ENCODE measurements at regions not wholly inside any gene's neighbourhood (a gene's known extent, or its start where the extent isn't known, plus 50 kb on each side); places are given as distances from the start of the nearest gene placed in this dataset.

DNA sequence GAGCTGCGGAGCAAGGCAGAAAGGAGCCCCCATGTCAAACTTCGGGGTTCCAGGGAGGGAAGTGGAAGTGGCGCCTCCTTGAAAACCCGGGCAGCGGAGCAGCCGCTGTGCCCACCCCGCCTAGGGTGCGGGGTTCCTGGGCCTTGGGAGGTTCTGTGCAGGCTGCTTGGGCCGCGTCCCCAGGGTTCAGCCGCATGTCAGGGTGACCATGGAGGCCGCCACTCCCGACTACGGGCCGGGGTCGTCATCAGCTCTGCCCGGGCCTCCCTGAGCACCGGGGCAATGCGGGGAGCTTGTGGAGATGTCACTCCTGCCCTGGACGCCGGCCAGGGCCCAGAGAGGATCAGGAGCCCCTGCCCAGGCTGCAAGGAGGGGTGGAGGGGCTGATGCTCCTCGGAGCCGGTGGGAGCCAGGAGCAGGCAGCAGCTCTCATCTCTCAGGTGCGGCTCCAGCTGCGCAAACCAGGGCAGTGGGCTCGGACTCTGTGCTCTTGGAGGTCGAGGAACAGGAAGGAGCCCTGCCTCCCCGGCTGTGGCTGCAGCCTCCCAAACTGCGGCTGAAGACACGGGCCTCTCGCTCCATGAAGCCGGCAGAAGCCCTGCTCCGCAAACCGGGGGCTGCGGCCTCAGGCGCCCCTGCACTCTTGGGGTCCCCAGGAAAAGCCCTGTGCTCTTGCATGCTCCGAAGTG, 1286.5 kb downstream of the TMEM121 start:
- TF ChIP-seq, protein P1, sequence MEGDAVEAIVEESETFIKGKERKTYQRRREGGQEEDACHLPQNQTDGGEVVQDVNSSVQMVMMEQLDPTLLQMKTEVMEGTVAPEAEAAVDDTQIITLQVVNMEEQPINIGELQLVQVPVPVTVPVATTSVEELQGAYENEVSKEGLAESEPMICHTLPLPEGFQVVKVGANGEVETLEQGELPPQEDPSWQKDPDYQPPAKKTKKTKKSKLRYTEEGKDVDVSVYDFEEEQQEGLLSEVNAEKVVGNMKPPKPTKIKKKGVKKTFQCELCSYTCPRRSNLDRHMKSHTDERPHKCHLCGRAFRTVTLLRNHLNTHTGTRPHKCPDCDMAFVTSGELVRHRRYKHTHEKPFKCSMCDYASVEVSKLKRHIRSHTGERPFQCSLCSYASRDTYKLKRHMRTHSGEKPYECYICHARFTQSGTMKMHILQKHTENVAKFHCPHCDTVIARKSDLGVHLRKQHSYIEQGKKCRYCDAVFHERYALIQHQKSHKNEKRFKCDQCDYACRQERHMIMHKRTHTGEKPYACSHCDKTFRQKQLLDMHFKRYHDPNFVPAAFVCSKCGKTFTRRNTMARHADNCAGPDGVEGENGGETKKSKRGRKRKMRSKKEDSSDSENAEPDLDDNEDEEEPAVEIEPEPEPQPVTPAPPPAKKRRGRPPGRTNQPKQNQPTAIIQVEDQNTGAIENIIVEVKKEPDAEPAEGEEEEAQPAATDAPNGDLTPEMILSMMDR (IDR thresholded peaks at IDR 0.05) = no peak
- TF ChIP-seq POLR2A (IDR thresholded peaks at IDR 0.05) = no peak
- Histone ChIP-seq H3K27ac (no peak overlapping the region), H3K4me1 (replicated peaks in 1 of 2) (no peaks in the 10 kb centered on the region), H3K36me3 (replicated peaks in 1 of 2) (no peaks in the 10 kb centered on the region), H3K27me3 (no peaks in the 10 kb centered on the region), H3K4me3 (no peak overlapping the region), H3K9me3 (replicated peaks in 1 of 3) (no peaks in the 10 kb centered on the region)
- intact Hi-C loops (cut with DNase I) = no loop called here
- no peak for DNase-seq
- WGBS, 4 donors = 56 to 86% (median 68%) methylated on average over 4 to 37 of the region's 37 CpGs

DNA sequence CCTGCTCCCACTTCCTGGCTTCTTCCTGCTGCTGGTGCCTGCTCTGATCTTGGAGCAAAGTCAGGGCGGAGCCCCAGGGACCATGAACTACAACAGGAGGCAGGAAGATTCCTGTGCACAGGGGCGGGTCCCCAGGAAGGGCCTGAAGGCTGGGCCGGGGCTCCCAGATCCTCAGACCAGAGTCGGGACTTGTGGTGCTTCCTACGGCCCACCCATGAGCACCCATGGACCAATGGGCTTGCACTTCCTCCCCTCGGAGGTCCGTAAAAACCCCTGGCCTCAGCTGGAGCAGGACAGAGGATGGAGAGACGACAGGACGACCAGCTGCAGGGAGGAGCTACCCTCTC, 1287.1 kb downstream of the TMEM121 start:
- Histone ChIP-seq H3K27me3 (no peaks in the 10 kb centered on the region), H3K27ac (no peak overlapping the region), H3K9me3 (replicated peaks in 1 of 3) (no peaks in the 10 kb centered on the region), H3K4me3 (no peak overlapping the region), H3K36me3 (replicated peaks in 1 of 2) (no peaks in the 10 kb centered on the region), H3K4me1 (replicated peaks in 1 of 2) (no peaks in the 10 kb centered on the region)
- no peak for TF ChIP-seq POLR2A (IDR thresholded peaks at IDR 0.05)
- TF ChIP-seq, protein P1 (IDR thresholded peaks at IDR 0.05) = no peak
- DNase-seq = no peak
- WGBS, 4 donors = 59 to 80% (median 73%) methylated on average over 6 to 9 of the region's 9 CpGs
- intact Hi-C loops (cut with DNase I) = no loop called here

DNA sequence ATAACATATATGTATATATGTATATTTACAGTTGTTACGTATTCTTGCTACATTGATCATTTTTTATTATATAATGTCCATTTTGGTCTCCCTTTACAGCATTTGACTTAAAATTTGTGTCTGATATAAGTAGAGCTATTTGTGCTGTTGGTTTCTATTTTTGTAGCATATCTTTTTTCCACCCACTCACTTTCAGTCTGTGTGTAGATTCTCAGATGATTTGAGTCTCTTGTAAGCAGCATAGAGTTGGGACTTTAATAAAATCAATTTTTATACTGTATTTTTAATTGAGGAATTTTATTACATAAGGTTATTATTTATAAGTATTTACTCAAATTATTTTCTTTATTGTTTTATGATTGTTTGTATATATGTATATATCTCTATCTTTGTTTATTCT, 1293.7 kb downstream of the TMEM121 start:
- Histone ChIP-seq H3K27ac (no peak overlapping the region), H3K36me3 (replicated peaks in 1 of 2) (no peaks in the 10 kb centered on the region), H3K27me3 (no peaks in the 10 kb centered on the region), H3K9me3 (replicated peaks in 1 of 3) (no peaks in the 10 kb centered on the region), H3K4me3 (no peak overlapping the region), H3K4me1 (replicated peaks in 1 of 2) (no peaks in the 10 kb centered on the region)
- no peak for DNase-seq
- WGBS, 4 donors = 83 to 94% (median 90%) methylated on average over 1 of the region's 1 CpG
- TF ChIP-seq POLR2A (IDR thresholded peaks at IDR 0.05) = no peak
- TF ChIP-seq, protein P1 (IDR thresholded peaks at IDR 0.05) = no peak
- intact Hi-C loops (cut with DNase I) = no loop called here

DNA sequence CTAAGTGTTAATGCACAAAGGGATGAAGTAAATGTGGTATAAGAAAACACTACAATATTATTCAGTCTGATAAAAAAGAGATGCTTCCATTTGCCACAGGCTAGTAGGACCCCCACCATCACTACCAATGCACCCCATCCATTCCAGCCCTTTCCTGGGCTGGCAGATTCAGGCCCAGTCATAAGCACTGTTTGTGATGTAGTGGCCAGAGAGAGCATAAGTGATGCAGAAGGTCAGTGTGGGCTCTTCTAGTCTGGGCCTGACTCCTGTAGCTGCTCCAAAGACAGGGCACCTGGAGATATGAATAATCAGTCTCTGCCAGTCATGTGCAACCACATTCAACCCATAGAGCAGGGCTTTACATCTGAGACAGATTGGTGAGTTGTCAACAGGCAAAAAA, 1294.7 kb downstream of the TMEM121 start:
- TF ChIP-seq, protein P1 (IDR thresholded peaks at IDR 0.05) = no peak
- TF ChIP-seq POLR2A (IDR thresholded peaks at IDR 0.05) = no peak

More for the DNA sequence above, 1294.7 kb downstream of the TMEM121 start:
- Histone ChIP-seq H3K9me3 (replicated peaks in 1 of 3) (no peaks in the 10 kb centered on the region), H3K27me3 (no peaks in the 10 kb centered on the region), H3K36me3 (replicated peaks in 1 of 2) (no peaks in the 10 kb centered on the region), H3K4me3 (no peak overlapping the region), H3K27ac (no peak overlapping the region), H3K4me1 (replicated peaks in 1 of 2) (no peaks in the 10 kb centered on the region)
- no peak for DNase-seq
- intact Hi-C loops (cut with DNase I) = no loop called here
